GM20000 (cell line): ENCODE measurements at regions not wholly inside any gene's neighbourhood (a gene's known extent, or its start where the extent isn't known, plus 50 kb on each side); places are given as distances from the start of the nearest gene placed in this dataset.

ENCODE experiments used
- DNase-seq: peaks from one replicate; pipeline ENCODE4 v3.0.0; 2012; ENCODE audit warnings: low spot score
- CTCF ChIP-seq: IDR thresholded peaks from 2 replicates; pipeline ENCODE4 v1.5.1; 2012; ENCODE audit warnings: mild to moderate bottlenecking, control low read depth; ENCODE audit errors: extremely low read depth, missing control alignments

- no peak for TF ChIP-seq CTCF
- no peak for DNase-seq
Measured at GRCh38 chr2:11975373-11975772, 228.9 kb downstream of the LPIN1 start.

- no peak for DNase-seq
- TF ChIP-seq CTCF: no peak
Measured at GRCh38 chr2:11976073-11976472, 229.6 kb downstream of the LPIN1 start.

- DNase-seq: no peak
- TF ChIP-seq CTCF: no peak
Measured at GRCh38 chr2:11977766-11978524, 231.5 kb downstream of the LPIN1 start.

- no peak for DNase-seq
- TF ChIP-seq CTCF: no peak
Measured at GRCh38 chr2:11980809-11981208, 234.4 kb downstream of the LPIN1 start.

- no peak for DNase-seq
- no peak for TF ChIP-seq CTCF
Measured at GRCh38 chr2:11983401-11983800, 237.0 kb downstream of the LPIN1 start.

- no peak for TF ChIP-seq CTCF
Measured at GRCh38 chr2:11983870-11984269, 237.4 kb downstream of the LPIN1 start.

GRCh38 chr2:11984316-11985158 lies 238.1 kb downstream of the LPIN1 start:
- no peak for TF ChIP-seq CTCF
- DNase-seq: no peak

More at GRCh38 chr2:11983870-11984269, 237.4 kb downstream of the LPIN1 start:
- DNase-seq: no peak
